Ovary (tissue), 7 donors: ENCODE measurements at regions not wholly inside any gene's neighbourhood (a gene's known extent, or its start where the extent isn't known, plus 50 kb on each side); places are given as distances from the start of the nearest gene placed in this dataset.
"Not testable (repeated sequence)": the region's sequence is repeated elsewhere in the genome, so short reads cannot be mapped to it uniquely, and the experiment has no call there.

Source experiments
- DNase-seq, 5 donors: peaks; one replicate each; pipeline ENCODE4 v3.0.0-alpha.2; 2019 to 2020
- H3K27ac ChIP-seq, 2 donors: fragments of 200-600 bp; one replicate each; pipeline versions ENCODE4 v1.5.1 to v1.8.0; 2019 to 2022
- H3K27me3 ChIP-seq: fragments of 200-600 bp; one replicate; pipeline ENCODE4 v1.8.0; 2022
- H3K36me3 ChIP-seq: fragments of 200-600 bp; sonication (generic); one replicate; pipeline ENCODE4 v1.5.1; 2019
- H3K4me1 ChIP-seq: one replicate; pipeline ENCODE4 v1.8.1; 2013; ENCODE audit warnings: mild to moderate bottlenecking, moderate library complexity; ENCODE audit not compliant: insufficient read depth
- H3K4me3 ChIP-seq: fragments of 200-600 bp; sonication (generic); one replicate; pipeline ENCODE4 v1.5.1; 2017
- H3K9me3 ChIP-seq, 2 donors: fragments of 200-600 bp in 1 of 2; sonication (generic) in 1 of 2; one replicate each; pipeline versions ENCODE4 v1.5.1 to v1.8.1; 2013 to 2019; ENCODE audit warnings: mild to moderate bottlenecking in 1 of 2, moderate library complexity in 1 of 2
- EP300 ChIP-seq: sonication (generic); formaldehyde crosslinking; IDR thresholded peaks from one replicate; pipeline ENCODE4 v1.6.1; 2017; ENCODE audit warnings: antibody characterized with exemption
- POLR2A ChIP-seq: fragments of 450-650 bp; IDR thresholded peaks from one replicate; pipeline ENCODE4 v1.6.1; 2017; ENCODE audit warnings: antibody characterized with exemption, mild to moderate bottlenecking, moderate library complexity
- WGBS, 3 donors: extraction: QIAGEN DNeasy Blood & Tissue Kit in 1 of 3; methylation state at CpG; one replicate each; pipeline versions ENCODE4 v1.1.5 to v1.1.7; 2013 to 2017; 5-methylcytosine and 5-hydroxymethylcytosine counted together
- intact Hi-C, 4 donors: fragments of 100-400 bp; cut with DNase I; formaldehyde crosslinking; loops; one replicate each; pipeline versions ENCODE4 v1.11.0 to v1.15.1; 2022 to 2023
- TF ChIP-seq, protein P1 (sequence below), 3 donors: fragments of 450-650 bp in 2 of 3; fragments of 200-600 bp in 1 of 3; IDR thresholded peaks; one replicate each; pipeline versions ENCODE4 v1.5.1 to v1.8.0; 2016 to 2022; ENCODE audit warnings: antibody characterized with exemption in 3 of 3, mild to moderate bottlenecking in 1 of 3
- donor health status: DM: no; HTN: no; CAD: no; lungs with moderate emphysema.
- donor health status: DM: no; HTN: no; CAD: no.
- donor health status: Bipolar disorder and iron deficiency.
- donor health status: DM: no; HTN: no; CAD: no.
- donor health status: DM: yes; HTN: yes; CAD: no.

DNA sequence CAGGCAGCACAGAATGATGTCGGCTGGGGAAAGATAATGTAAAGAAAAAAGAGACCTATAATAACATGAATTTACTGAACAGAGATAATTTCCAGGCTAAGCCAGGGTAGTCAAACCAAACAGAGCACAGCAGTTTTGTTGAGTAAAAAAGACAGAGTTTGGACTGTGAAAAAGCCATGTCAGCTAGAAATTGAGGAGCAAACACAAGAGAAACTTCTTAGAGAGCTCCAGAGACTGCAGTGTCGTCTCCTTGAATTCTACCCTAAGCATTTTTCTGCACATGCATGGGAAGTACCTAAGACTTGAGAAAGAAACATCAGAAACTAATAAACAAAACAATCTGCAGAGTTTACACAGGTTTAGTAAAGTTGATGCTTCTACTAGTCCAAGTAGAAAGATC lies 1098.8 kb upstream of the CDH8 start:
- no peak overlapping the region for H3K4me3 ChIP-seq
- no peak overlapping the region for H3K27ac ChIP-seq
- H3K4me1 ChIP-seq: no peaks in the 10 kb centered on the region
- H3K27me3 ChIP-seq: no peaks in the 10 kb centered on the region
- no peak for DNase-seq
- TF ChIP-seq POLR2A (no peak), EP300 (no peak)
- TF ChIP-seq, protein P1, sequence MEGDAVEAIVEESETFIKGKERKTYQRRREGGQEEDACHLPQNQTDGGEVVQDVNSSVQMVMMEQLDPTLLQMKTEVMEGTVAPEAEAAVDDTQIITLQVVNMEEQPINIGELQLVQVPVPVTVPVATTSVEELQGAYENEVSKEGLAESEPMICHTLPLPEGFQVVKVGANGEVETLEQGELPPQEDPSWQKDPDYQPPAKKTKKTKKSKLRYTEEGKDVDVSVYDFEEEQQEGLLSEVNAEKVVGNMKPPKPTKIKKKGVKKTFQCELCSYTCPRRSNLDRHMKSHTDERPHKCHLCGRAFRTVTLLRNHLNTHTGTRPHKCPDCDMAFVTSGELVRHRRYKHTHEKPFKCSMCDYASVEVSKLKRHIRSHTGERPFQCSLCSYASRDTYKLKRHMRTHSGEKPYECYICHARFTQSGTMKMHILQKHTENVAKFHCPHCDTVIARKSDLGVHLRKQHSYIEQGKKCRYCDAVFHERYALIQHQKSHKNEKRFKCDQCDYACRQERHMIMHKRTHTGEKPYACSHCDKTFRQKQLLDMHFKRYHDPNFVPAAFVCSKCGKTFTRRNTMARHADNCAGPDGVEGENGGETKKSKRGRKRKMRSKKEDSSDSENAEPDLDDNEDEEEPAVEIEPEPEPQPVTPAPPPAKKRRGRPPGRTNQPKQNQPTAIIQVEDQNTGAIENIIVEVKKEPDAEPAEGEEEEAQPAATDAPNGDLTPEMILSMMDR (IDR thresholded peaks at IDR 0.05): no peak
- intact Hi-C loops: no loop called here
- WGBS, 3 donors: 48 to 65% (median 65%) methylated on average over 2 of the region's 2 CpGs
- no peaks in the 10 kb centered on the region for H3K36me3 ChIP-seq
- H3K9me3 ChIP-seq: no peaks in the 10 kb centered on the region

- Histone ChIP-seq H3K27ac (no peak overlapping the region), H3K4me1 (no peaks in the 10 kb centered on the region), H3K27me3 (no peaks in the 10 kb centered on the region), H3K9me3 (no peaks in the 10 kb centered on the region), H3K4me3 (no peak overlapping the region), H3K36me3 (no peaks in the 10 kb centered on the region)
- TF ChIP-seq, protein P1 (IDR thresholded peaks at IDR 0.05): no peak
- TF ChIP-seq POLR2A (no peak), EP300 (no peak)
- 56 to 77% (median 61%) methylated on average over 2 of the region's 2 CpGs for WGBS, 3 donors
- intact Hi-C loops: no loop called here
- no peak for DNase-seq
Measured at GRCh38 chr16:63131503-63131902, 1095.3 kb upstream of the CDH8 start.

- Histone ChIP-seq H3K4me1 (no peaks in the 10 kb centered on the region), H3K36me3 (no peaks in the 10 kb centered on the region), H3K27me3 (no peaks in the 10 kb centered on the region), H3K27ac (no peak overlapping the region), H3K9me3 (no peaks in the 10 kb centered on the region), H3K4me3 (no peak overlapping the region)
- WGBS, 3 donors: 88 to 93% (median 89%) methylated on average over 4 of the region's 4 CpGs
- intact Hi-C loops: no loop called here
- TF ChIP-seq EP300 (no peak), POLR2A (no peak)
- TF ChIP-seq, protein P1 (IDR thresholded peaks at IDR 0.05): no peak
- no peak for DNase-seq
Measured at GRCh38 chr16:63130942-63131341, 1094.7 kb upstream of the CDH8 start.

DNA sequence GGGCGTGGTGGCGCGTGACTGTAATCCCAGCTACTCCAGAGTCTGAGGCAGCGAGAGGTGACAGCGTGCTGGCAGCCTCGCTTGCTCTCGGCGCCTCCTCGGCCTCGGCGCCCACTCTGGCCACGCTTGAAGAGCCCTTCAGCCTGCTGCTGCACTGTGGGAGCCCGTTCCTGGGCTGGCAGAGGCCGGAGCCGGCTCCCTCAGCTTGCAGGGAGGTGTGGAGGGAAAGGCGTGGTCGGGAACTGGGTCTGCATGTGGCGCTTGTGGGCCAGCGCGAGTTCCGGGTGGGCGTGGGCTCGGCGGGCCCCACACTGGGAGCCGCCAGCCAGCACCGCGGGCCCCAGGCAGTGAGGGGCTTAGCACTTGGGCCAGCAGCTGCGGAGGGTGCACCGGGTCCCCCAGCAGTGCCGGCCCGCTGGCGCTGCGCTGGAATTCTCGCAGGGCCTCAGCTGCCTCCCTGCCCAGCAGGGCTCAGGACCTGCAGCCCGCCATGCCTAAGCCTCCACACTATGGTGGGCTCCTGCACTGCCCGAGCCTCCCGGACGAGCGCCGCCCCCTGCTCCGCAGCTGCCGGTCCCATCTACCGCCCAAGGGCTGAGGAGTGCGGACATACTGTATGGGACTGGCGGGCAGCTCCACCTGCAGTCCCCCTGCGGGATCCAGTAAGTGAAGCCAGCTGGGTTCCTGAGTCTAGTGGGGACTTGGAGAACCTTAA lies 1093.3 kb upstream of the CDH8 start:
- no peaks in the 10 kb centered on the region for H3K27me3 ChIP-seq
- WGBS, 3 donors: 94 to 96% (median 95%) methylated on average over 34 to 46 of the region's 46 CpGs
- H3K4me1 ChIP-seq: no peaks in the 10 kb centered on the region
- no peak for TF ChIP-seq POLR2A
- TF ChIP-seq, protein P1 (IDR thresholded peaks at IDR 0.05): no peak
- no peaks in the 10 kb centered on the region for H3K36me3 ChIP-seq
- no peak for DNase-seq
- H3K27ac ChIP-seq: no peak overlapping the region
- intact Hi-C loops: no loop called here
- no peaks in the 10 kb centered on the region for H3K9me3 ChIP-seq
- H3K4me3 ChIP-seq: no peak overlapping the region

- H3K36me3 ChIP-seq, H3K27ac ChIP-seq, intact Hi-C loops, H3K4me1 ChIP-seq, H3K4me3 ChIP-seq, H3K27me3 ChIP-seq, DNase-seq, H3K9me3 ChIP-seq: not testable (repeated sequence)
- 94 to 96% (median 95%) methylated on average over 23 of the region's 23 CpGs for WGBS, 3 donors
Measured at GRCh38 chr16:63119905-63120304, 1083.7 kb upstream of the CDH8 start.
